HG03469 (cell line): ENCODE measurements at regions not wholly inside any gene's neighbourhood (a gene's known extent, or its start where the extent isn't known, plus 50 kb on each side); places are given as distances from the start of the nearest gene placed in this dataset.
"Not testable (repeated sequence)": the region's sequence is repeated elsewhere in the genome, so short reads cannot be mapped to it uniquely, and the experiment has no call there.

Experiments used
- ATAC-seq: cut with Tn5 transposase; IDR thresholded peaks from one replicate; pipeline ENCODE4 v1.9.1; 2021; ENCODE audit warnings: mild to moderate bottlenecking, moderate library complexity, moderate number of reproducible peaks; ENCODE audit not compliant: unreplicated experiment

DNA sequence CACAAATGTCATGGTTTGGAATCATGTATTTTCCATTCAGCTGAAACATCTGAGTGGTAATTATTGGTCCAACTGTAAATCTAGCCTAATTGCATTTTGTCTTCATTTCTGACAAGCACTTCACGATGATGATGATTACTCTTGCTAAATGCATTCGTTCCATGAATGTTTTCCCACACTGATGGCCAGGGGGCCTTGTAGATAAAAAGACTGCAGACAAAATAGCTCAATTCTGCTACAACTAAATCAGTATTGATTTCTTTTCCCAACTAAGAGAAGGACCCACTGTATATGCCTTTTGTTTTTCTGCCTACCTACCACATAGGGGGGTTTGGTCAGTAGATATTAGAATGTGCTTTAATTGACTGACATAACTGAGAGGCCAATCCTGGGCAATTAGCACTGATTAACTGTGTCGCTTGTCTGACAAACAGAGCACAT lies 1351.3 kb upstream of the NUDT12 start:
- ATAC-seq: no peak

DNA sequence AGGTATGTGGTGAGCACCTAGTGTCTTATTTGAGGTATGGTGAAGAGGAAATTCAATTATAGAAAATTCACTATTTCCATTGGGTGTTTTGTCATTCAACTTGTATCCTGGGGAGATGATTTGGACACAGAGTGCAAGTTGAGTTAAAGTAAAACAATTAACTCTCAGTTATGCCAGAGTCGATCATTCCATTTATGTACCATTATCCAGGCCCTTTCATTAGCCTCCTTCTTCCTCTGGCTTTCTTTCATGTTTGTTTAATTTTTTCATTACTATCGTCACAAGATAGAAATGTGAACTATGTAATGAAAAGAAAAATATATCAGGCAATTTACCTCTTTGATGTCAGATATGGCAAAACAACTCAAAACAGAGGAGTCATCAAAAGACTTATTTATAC lies 1347.2 kb upstream of the NUDT12 start:
- no peak for ATAC-seq

DNA sequence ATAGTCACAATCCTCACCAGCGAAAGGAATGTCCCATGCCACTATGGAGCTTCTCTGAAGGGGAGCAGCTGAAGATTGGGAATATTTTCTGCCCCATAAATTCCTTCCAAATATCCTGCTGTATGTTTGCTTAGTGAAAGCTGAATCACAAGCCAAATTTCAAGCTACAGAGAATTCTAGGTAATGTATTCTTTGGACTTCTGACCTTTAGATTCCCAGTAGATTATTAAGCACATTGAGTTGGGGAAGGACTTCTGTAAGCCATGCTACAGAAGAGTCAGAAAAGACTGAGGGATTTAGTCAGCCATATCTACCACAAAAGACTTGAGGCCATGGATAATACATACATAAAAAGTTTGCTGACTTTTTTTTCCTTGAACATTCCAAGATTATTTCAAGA lies 1342.0 kb upstream of the NUDT12 start:
- no peak for ATAC-seq

DNA sequence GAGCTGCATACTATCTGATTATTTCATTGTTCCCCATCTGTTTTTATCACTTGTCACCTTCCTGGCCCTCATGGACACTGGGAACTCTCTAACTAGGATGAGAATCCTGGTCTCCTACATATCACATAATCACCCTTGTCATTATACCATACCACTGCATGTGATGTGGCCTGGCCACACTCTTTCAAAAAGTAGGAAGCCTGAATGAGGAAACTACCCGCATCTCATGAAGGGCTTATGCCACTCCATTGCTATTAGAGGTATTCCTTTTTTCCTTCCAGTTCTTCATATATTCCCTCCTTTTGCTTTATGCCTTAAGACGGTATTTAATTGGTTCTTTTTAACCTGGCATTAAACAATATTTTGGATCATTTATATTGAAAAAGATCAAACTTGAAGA lies 1341.4 kb upstream of the NUDT12 start:
- no peak for ATAC-seq

DNA sequence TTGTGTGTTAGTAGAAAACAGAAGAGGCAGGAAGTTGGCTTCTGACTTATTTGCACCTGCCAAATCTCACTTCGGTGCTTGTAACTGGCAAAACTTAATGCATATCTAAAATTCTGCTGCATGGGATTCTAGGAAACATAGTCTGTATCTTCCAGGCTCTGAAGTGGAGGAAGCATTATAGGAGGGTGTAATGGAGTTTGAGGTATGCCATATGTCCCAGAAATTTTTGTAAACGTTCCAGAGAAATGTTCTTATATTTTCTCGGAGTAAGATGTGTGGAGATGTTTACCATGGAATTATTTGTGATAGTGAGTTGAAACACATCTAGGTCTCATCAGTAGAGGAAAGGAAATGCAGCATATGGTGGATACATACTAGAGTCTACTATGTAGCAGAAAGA lies 1329.0 kb upstream of the NUDT12 start:
- no peak for ATAC-seq

DNA sequence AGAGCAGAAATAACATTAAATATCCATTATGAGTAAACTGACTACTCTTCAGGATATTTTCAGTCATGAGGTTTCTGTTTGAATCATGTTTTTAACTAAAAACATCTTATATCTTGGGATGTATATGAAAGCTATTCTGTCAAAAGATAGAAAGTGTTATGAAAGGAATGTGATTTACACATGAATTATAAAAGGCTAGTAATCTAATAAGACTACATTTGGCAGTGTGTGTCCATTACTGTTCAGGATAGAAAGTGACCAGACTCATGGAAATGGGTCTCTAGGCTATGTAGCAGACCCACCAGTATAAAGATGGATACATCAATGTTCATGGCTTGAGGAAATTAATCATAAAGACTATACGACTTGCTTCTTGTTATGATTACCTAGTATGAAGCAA lies 1328.2 kb upstream of the NUDT12 start:
- ATAC-seq: no peak

DNA sequence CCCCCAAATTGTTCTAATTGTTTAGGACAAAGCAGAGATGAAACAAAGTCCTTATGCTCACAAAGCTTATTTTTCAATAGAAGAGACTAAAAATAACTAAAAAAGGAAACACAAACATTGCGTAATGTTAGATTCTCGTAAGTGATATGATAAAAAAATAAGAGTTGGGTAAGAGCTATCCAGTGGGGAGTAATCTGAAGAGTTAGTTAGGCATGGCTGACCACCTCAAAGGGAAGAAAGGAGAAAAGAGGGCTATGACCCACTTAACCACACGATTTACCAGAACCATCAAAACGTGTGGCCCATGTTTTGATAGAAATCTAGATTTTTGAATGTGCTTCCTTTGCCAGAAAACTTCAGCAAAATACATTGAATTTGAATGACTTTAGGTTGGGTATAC lies 1296.8 kb upstream of the NUDT12 start:
- no peak for ATAC-seq

DNA sequence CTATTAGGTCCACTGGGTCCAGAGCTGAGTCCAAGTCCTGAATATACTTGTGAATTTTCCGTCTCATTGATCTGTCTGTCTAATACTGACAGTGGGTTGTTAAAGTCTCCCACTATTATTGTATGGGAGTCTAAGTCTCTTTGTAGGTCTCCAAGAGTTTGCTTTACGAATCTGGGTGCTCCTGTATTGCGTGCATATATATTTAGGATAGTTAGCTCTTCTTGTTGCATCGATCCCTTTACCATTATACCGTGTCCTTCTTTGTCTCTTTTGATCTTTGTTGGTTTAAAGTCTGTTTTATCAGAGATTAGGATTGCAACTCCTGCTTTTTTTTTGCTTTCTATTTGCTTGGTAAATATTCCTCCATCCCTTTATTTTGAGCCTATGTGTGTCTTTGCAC lies 1289.5 kb upstream of the NUDT12 start:
- not testable (repeated sequence) for ATAC-seq

DNA sequence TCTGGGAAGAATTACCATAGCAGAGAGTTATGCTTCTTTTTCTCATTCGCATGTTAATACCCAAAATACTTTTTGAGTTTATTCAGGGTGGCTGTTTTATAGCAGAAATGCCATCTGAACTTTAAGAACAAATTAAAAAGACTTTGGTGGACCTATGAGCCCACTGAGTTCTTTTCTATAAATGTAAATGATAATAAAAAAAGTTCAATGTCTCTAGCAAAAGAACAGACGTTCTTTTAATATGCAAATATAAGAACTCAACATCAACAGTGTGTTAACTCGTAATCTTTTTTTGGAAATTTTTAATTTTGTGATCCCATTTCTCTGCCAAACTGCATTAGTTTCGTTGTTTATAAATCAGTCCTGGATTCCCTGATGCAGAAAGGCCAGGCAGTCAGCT lies 1283.0 kb upstream of the NUDT12 start:
- ATAC-seq: no peak

DNA sequence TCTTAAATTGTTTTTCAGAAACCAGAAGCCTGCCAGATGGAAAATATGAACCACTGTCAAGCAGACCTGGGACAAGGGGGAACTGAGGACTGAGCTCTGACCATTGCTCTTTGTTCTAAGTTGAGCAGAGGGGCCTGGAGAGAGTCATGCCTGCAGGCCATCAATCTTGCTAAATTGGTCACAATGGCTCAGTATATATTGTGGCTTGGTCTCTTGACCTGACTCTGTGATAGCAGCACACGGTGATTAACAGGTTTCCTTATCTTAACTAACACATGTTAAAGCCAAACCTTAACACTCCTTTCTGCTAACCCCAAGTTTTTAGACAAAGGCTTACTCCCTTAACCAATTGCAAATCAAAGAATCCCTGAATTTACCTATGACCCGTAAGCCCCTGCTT lies 1281.2 kb upstream of the NUDT12 start:
- no peak for ATAC-seq

DNA sequence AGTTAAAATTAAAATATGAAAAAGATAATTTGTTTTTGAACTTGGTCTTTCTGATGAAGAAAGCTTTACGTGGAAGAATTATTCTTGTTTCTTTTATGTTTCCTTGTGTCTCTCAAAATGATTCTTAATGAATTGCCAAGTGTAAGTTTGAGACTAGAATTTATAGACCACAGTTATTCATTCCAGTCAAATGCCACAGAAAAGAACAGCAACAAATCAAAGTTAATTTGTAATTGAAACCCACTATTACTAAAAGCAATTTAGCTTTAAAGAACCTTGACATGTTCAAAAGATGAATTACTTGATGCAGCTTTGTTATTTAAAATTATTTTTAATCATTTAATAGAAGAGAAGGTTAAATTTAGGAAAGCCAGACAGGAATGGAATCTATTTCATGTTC lies 1277.7 kb upstream of the NUDT12 start:
- ATAC-seq: no peak

DNA sequence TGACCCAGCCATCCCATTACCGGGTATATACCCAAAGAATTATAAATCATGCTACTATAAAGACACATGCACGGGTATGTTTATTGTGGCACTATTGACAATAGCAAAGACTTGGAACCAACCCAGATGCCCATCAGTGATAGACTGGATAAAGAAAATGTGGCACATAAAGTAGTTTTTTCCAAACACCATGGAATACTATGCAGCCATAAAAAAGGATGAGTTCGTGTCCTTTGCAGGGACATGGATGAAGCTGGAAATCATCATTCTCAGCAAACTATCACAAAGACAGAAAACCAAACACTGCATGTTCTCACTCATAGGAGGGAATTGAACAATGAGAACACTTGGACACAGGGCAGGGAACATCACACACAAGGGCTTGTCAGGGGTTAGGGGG lies 1268.9 kb upstream of the NUDT12 start:
- ATAC-seq: not testable (repeated sequence)

DNA sequence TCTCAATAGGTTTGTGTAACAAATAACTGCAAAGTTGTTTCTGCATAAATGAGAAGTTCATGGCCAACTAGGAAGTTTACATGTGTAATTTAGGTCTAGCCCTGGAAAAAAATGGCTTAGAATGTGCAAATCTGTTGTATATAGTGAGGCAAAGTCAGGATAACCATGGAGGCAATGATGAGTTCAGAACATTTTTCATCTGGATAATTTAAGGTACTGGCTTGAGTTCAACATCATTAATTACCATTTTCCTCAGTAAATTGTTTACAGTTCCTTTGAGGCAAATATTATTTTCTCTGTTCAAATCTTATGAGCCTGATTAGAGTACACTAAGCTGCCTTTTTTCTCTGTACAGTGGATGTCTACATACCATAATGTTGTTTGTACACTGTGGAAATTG lies 1259.0 kb upstream of the NUDT12 start:
- ATAC-seq: no peak

DNA sequence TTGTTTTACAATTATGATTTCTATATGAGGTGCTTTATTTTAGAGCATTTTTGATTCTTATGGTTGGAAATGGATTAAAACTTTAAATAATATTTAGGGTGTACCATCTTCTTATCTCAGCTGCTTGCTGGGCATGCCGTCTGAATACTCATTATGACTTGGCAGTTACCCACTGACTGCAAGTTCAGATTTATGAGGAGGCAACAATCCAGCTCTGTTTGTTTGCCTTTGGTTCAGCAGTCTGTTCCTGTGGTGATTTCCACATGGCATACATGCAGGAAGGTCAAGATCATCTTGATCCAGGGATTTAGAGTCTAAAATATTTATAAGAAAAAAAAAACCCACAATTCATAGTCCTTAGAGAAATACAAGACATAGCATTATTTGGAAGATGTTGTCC lies 1254.5 kb upstream of the NUDT12 start:
- no peak for ATAC-seq

DNA sequence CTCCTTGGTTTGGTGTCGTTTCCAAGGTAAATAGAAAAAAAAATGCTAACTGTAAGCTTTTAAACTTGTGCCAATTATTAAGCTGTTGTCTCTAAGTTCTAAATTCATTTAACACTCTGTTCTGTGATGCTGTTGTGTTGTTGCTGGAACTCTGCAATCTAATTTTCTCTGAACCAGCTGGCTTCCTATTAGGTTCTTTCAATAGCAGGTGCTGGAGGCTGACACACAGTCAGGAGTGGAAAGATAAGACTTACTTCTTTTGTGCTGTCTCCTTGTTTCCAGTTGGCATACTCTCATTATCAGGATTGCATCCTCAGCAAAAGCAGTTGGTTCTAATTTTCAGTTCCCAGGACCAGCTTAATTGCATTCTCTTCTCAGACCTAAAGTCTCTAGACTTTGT lies 1252.6 kb upstream of the NUDT12 start:
- no peak for ATAC-seq

DNA sequence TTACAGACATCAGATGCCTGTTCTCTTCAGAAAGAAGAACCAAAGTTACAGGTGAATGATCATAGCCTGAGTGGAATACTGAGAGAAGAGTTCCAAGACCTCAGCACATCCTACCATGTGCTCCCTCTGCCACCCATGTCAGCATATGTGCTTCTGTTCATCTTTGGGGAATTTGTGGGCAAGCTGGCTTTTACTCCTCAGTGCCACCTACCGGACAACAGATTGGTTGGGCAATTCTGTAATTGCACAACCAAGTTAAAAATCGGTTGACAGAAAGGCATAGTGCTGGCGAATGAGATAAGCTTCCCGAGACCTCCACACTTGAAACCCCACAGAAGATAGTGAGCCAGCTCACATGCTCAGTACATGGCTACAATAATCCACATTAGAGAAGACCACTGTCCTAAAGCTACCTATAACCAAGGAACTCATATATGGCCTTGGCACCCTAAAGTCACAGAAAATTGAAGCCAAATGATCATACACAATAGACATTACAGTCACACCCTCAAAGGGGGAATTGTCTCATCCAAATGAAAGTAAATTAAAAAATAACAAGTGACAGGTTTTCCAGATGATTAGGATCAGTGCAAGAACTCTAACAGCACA lies 1238.0 kb upstream of the NUDT12 start:
- no peak for ATAC-seq

DNA sequence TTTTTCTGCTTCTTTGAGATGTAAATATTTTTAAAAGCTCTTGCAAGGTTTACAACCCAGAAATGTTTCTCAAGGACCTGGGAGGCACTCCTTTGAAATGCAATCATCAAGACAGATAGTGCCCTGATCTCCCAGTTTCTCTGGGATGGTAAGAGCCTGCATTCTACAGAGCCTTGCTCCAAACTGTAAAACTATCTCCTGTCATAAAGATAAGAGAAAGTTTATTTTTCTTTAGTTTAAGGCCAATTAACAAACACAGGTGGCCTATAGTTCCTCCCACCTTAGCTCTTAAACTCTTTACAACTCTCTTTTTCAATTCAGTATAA lies 1231.1 kb upstream of the NUDT12 start:
- no peak for ATAC-seq

DNA sequence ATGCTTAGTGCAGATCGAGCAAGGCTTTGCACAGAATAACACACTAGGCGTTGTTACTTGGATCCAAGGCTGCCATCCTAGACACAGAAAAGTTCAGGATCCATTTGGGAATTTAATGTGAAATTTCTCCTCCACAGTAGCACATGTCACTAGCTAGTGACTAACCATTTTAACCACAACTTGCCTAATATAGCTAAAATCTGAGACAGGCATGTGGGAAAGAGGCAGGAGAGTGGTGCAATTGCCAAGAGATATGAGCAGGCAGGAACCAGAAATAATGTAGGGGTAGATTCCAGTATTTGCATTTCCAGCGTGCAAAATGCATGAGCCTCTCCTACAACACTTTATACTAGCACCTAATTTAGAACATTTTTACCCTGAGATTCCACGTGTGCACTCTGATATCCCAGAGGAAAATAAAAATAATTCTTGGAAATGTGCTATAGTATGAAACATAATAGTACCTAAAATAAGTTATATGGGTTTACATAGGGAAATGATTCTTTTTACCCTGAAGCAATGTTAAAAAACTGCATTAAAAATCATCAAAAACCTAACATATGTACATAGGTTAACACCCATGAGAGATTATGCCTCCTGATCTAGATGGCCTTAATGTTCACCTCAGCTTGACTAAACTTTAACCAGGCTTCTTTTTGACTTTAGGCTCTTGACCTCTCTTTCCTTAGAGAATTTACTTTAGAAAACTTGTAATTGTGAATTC lies 1230.6 kb upstream of the NUDT12 start:
- no peak for ATAC-seq

DNA sequence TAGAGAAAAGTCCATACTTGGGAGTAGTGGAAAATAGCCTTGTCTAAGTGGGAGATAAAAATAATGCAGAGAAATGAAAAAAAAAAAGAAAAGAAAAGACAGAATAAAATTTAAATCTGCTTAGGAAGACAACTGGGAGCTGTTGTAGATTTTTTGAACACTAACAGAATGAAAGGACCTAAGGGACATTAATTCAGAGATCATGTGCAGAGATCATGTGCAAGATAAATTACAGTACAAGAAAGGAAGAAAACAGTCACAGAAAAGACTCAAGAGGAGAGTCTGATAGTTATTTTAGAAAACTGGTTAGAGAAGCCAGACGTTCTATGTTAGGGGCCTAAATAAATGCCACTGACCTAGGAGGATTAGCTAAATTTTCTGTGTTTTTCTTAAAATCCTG lies 1226.8 kb upstream of the NUDT12 start:
- no peak for ATAC-seq

DNA sequence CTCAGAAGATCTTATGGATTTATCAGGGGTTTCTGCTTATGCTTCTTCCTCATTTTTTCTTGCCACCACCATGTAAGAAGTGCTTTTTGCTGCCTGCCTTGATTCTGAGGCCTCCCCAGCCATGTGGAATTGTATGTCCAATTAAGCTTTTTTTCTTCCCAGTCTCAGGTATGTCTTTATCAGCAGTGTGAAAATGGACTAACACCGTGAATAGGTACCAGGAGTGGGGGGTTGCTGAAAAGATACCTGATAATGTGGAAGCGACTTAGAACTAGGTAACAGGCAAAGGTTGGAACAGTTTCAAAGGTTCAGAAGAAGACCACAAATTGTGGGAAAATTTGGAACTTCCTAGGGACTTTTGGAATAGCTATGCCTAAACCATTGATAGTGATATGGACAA lies 1222.5 kb upstream of the NUDT12 start:
- ATAC-seq: no peak

DNA sequence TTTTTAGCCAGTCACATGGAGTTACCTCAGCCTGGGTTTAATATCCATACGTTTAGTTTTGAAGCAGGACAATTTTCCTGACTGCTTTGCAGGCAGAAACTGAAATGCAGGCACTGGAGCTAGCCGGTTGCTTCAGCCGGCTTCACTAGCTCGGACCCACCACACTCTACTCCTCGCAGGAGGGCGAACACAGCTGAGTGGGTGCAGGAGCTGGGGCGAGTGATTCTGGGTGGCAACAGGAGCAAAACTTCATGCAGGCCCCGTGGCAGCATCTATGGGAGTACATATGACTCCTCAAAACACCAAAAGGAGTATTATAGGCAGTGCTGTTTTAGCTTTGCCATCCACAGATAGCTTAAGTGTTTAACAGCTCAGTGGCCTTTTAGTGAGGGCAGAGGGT lies 1211.8 kb upstream of the NUDT12 start:
- ATAC-seq: no peak

DNA sequence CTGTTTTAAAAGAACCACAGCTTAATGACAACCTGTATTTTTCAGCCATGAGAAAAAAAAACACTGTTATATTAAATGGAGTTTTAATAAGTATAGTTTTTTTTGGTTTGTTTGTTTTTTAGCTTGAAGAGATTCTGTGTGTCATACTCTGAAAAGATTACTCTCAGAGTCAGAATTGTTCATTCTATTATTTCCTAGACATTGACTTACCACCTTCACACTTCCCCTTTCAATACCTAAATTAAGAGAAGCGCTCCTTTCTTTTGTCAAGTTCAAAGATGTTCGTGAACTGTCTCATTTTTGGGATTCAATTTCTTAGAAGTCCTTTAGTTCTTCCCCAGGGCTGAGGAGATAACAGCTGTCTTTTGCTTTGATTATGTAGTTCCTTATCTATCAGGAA lies 1201.6 kb upstream of the NUDT12 start:
- no peak for ATAC-seq

DNA sequence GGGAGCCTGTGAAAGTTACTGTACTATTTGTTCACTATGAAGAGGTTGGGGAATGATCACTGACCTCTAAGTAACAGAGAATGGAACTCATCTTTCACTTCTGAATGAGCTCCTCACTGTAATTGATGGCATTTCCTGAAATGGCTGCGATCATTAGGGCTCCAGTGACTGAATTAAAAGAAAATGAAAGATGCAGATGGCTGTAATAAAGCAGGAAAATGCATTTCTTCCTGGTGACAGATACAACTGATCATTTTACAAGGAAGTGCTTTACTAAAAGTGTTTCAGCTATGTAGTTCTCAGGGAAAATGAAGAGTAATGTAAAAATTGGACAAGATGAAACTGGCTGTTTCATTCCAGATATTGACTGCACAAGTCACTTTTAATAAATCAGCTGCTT lies 1200.6 kb upstream of the NUDT12 start:
- ATAC-seq: no peak
